H1 (cell line): ENCODE measurements at regions not wholly inside any gene's neighbourhood (a gene's known extent, or its start where the extent isn't known, plus 50 kb on each side); places are given as distances from the start of the nearest gene placed in this dataset.

Experiments
- CTCF ChIA-PET: fragments of 300-600 bp; sonication (Branson Sonifier 250); formaldehyde crosslinking; loops from one replicate; lab custom pipeline; 2021; ENCODE audit not compliant: partially characterized antibody; lab: Charles Lee
- POLR2A ChIA-PET: fragments of 300-600 bp; sonication (Branson Sonifier 250); formaldehyde crosslinking; loops from one replicate; lab custom pipeline; 2021; ENCODE audit warnings: inconsistent platforms; ENCODE audit not compliant: partially characterized antibody; lab: Charles Lee
- DNase-seq, 2 experiments: peaks; one replicate each; pipeline versions ENCODE4 v3.0.0 to v3.0.0-alpha.2; 2010 to 2022; ENCODE audit warnings: low spot score in 2 of 2, low read depth in 1 of 2, mixed read lengths in 1 of 2
- FAIRE-seq: peaks from 2 replicates; lab custom pipeline; 2011; peaks lifted over from hg19 to GRCh38; lab: Jason Lieb, UNC
- H2AFZ ChIP-seq: 2 replicates; pipeline ENCODE4 v1.8.1; 2012; ENCODE audit warnings: low read length, inconsistent platforms
- H2AK5ac ChIP-seq: 2 replicates; pipeline ENCODE4 v1.6.1; 2013; ENCODE audit warnings: low read depth, low read length
- H2BK120ac ChIP-seq: replicated peaks from 2 replicates; pipeline ENCODE3; 2013; ENCODE audit warnings: low read depth, low read length, inconsistent platforms
- H2BK12ac ChIP-seq: 2 replicates; pipeline ENCODE4 v1.6.1; 2013; ENCODE audit warnings: low read depth, low read length
- H2BK15ac ChIP-seq: 2 replicates; pipeline ENCODE4 v1.6.1; 2013; ENCODE audit warnings: low read length
- H2BK20ac ChIP-seq: 2 replicates; pipeline ENCODE4 v1.6.1; 2013; ENCODE audit warnings: low read length
- H2BK5ac ChIP-seq: 2 replicates; pipeline ENCODE4 v1.6.1; 2013; ENCODE audit warnings: low read depth, low read length
- H3K14ac ChIP-seq: 2 replicates; pipeline ENCODE4 v1.6.1; 2013; ENCODE audit warnings: inconsistent platforms; ENCODE audit not compliant: insufficient read length
- H3K18ac ChIP-seq: 2 replicates; pipeline ENCODE4 v1.6.1; 2013; ENCODE audit warnings: low read length; ENCODE audit errors: extremely low read depth
- H3K23ac ChIP-seq: 2 replicates; pipeline ENCODE4 v1.6.1; 2013; ENCODE audit warnings: inconsistent platforms; ENCODE audit not compliant: insufficient read length
- H3K23me2 ChIP-seq: 2 replicates; pipeline ENCODE4 v1.6.1; 2013; ENCODE audit warnings: low read depth, low read length
- H3K27ac ChIP-seq: 2 replicates; pipeline ENCODE4 v1.6.1; 2011; ENCODE audit warnings: low read depth, low read length, inconsistent platforms
- H3K27me3 ChIP-seq, 4 experiments: replicated peaks in 1 of 4; 1 replicate in 1 of 4; 2 replicates in 3 of 4; pipeline versions ENCODE4 v1.6.1 to v1.8.1; 2011 to 2013; ENCODE audit warnings: low read length in 3 of 4, mild to moderate bottlenecking in 3 of 4, inconsistent platforms in 2 of 4, mixed read lengths in 2 of 4, moderate library complexity in 1 of 4; ENCODE audit not compliant: control insufficient read depth in 3 of 4, insufficient read depth in 3 of 4; ENCODE audit errors: extremely low read depth in 1 of 4
- H3K36me3 ChIP-seq, 4 experiments: 2 replicates each; pipeline versions ENCODE4 v1.6.1 to v1.8.1; 2011 to 2013; ENCODE audit warnings: mild to moderate bottlenecking in 4 of 4, low read length in 3 of 4, moderate library complexity in 2 of 4, control low read depth in 1 of 4, inconsistent platforms in 1 of 4; ENCODE audit not compliant: insufficient read depth in 4 of 4, control insufficient read depth in 2 of 4
- H3K4ac ChIP-seq: replicated peaks from 2 replicates; pipeline ENCODE3; 2013; ENCODE audit warnings: low read length, low read depth, mixed read lengths, inconsistent platforms; ENCODE audit not compliant: insufficient read length
- H3K4me1 ChIP-seq, 4 experiments: replicated peaks in 1 of 4; 1 replicate in 1 of 4; 2 replicates in 3 of 4; pipeline versions ENCODE4 v1.6.1 to v1.8.1; 2011 to 2013; ENCODE audit warnings: low read length in 3 of 4, inconsistent platforms in 2 of 4, mixed read lengths in 1 of 4; ENCODE audit not compliant: insufficient read depth in 4 of 4, control insufficient read depth in 3 of 4
- H3K4me2 ChIP-seq, 2 experiments: 2 replicates each; pipeline versions ENCODE4 v1.6.1 to v1.8.1; 2011 to 2013; ENCODE audit warnings: low read depth in 2 of 2, low read length in 2 of 2, control low read depth in 1 of 2, inconsistent platforms in 1 of 2, mild to moderate bottlenecking in 1 of 2; ENCODE audit not compliant: insufficient read depth in 1 of 2
- H3K4me3 ChIP-seq, 4 experiments: fragments of 200-600, 300-600 bp in 1 of 4; sonication (generic), shearing (Covaris generic), sonication (Bioruptor Twin) in 1 of 4; 2 replicates each; pipeline versions ENCODE4 v1.5.1 to v1.8.1; 2011 to 2016; ENCODE audit warnings: low read length in 4 of 4, low read depth in 3 of 4, control low read depth in 2 of 4, inconsistent platforms in 2 of 4, mild to moderate bottlenecking in 2 of 4, mixed read lengths in 1 of 4, moderate library complexity in 1 of 4; ENCODE audit not compliant: insufficient read depth in 2 of 4; ENCODE audit errors: extremely low read depth in 1 of 4
- H3K56ac ChIP-seq: replicated peaks from 2 replicates; pipeline ENCODE3; 2013; ENCODE audit warnings: low read depth, mild to moderate bottlenecking, mixed read lengths, low read length, inconsistent platforms; ENCODE audit not compliant: insufficient read length
- H3K79me1 ChIP-seq: 2 replicates; pipeline ENCODE4 v1.6.1; 2013; ENCODE audit warnings: low read depth, low read length, control low read depth
- H3K79me2 ChIP-seq, 2 experiments: 2 replicates each; pipeline versions ENCODE4 v1.6.1 to v1.8.1; 2012 to 2013; ENCODE audit warnings: low read length in 2 of 2, mild to moderate bottlenecking in 2 of 2, inconsistent platforms in 1 of 2; ENCODE audit not compliant: insufficient read depth in 2 of 2, control insufficient read depth in 1 of 2
- H3K9ac ChIP-seq, 4 experiments: replicated peaks in 1 of 4; 1 replicate in 1 of 4; 2 replicates in 3 of 4; pipeline versions ENCODE4 v1.6.1 to v1.8.1; 2011 to 2013; ENCODE audit warnings: low read depth in 3 of 4, low read length in 3 of 4, control low read depth in 2 of 4, mild to moderate bottlenecking in 2 of 4, moderate library complexity in 2 of 4, inconsistent platforms in 1 of 4; ENCODE audit errors: extremely low read depth in 1 of 4
- H3K9me3 ChIP-seq, 2 experiments: 2 replicates each; pipeline versions ENCODE4 v1.6.1 to v1.8.1; 2012 to 2013; ENCODE audit warnings: mild to moderate bottlenecking in 2 of 2, moderate library complexity in 2 of 2, control low read depth in 1 of 2, inconsistent platforms in 1 of 2, low read depth in 1 of 2, low read length in 1 of 2, mixed read lengths in 1 of 2; ENCODE audit not compliant: insufficient read depth in 2 of 2
- H4K20me1 ChIP-seq, 2 experiments: replicated peaks in 1 of 2; 2 replicates each; pipeline versions ENCODE3 to v1.8.1; 2011 to 2013; ENCODE audit warnings: inconsistent platforms in 2 of 2, low read length in 2 of 2, mild to moderate bottlenecking in 1 of 2; ENCODE audit not compliant: insufficient read depth in 2 of 2, control insufficient read depth in 1 of 2
- H4K5ac ChIP-seq: 2 replicates; pipeline ENCODE4 v1.6.1; 2013; ENCODE audit warnings: low read length, low read depth, mixed read lengths, inconsistent platforms; ENCODE audit not compliant: insufficient read length
- H4K8ac ChIP-seq: 2 replicates; pipeline ENCODE4 v1.8.0; 2013; ENCODE audit warnings: mild to moderate bottlenecking, moderate library complexity, low read length, inconsistent platforms; ENCODE audit not compliant: insufficient read depth; ENCODE audit errors: extremely low read depth
- H4K91ac ChIP-seq: replicated peaks from 2 replicates; pipeline ENCODE3; 2013; ENCODE audit warnings: low read length, mixed read lengths, inconsistent platforms; ENCODE audit not compliant: insufficient read length
- BACH1 ChIP-seq: IDR thresholded peaks from 2 replicates; pipeline ENCODE4 v1.6.1; 2012; ENCODE audit warnings: low read length, improper control_type of control experiment
- CBX5 ChIP-seq: fragments of 300-800, 300-1000 bp; sonication (generic); IDR thresholded peaks from 2 replicates; pipeline ENCODE4 v1.7.1; 2016; ENCODE audit warnings: antibody characterized with exemption, low read length, low read depth
- MAX ChIP-seq: IDR thresholded peaks from 2 replicates; pipeline ENCODE4 v1.6.1; 2012; ENCODE audit warnings: inconsistent platforms
- POU5F1 ChIP-seq: IDR thresholded peaks from 2 replicates; pipeline ENCODE4 v1.6.1; 2011; ENCODE audit warnings: low read depth, mild to moderate bottlenecking, low read length, moderate library complexity
- USF2 ChIP-seq: IDR thresholded peaks from 2 replicates; pipeline ENCODE4 v1.6.1; 2011; ENCODE audit warnings: low read length, improper control_type of control experiment
- YY1 ChIP-seq: IDR thresholded peaks from 2 replicates; pipeline ENCODE4 v1.6.1; 2011; ENCODE audit warnings: low read depth, mild to moderate bottlenecking, low read length
- ZNF274 ChIP-seq: IDR thresholded peaks from 2 replicates; pipeline ENCODE4 v1.7.0; 2012; ENCODE audit warnings: low read length, borderline replicate concordance; ENCODE audit errors: extremely low read depth
- WGBS, 2 experiments: shearing (Covaris generic) in 1 of 2; methylation state at CpG; one replicate each; pipeline versions ENCODE4 v1.1.6 to v1.1.7; 2013 to 2015; ENCODE audit warnings: low lambda C conversion rate in 2 of 2, mixed read lengths in 2 of 2, inconsistent platforms in 1 of 2, low coverage in 1 of 2, missing lambda C conversion rate in 1 of 2; ENCODE audit not compliant: insufficient replicate concordance in 2 of 2, insufficient coverage in 1 of 2, insufficient read length in 1 of 2; ENCODE audit errors: extremely low coverage in 1 of 2, missing lambda C conversion rate in 1 of 2; 5-methylcytosine and 5-hydroxymethylcytosine counted together

- no peaks in the 10 kb centered on the region for H3K79me2 ChIP-seq
- no peak overlapping the region for H3K4me2 ChIP-seq
- no peaks in the 10 kb centered on the region for H3K79me1 ChIP-seq
- no peak overlapping the region for H3K56ac ChIP-seq
- H2AFZ ChIP-seq: no peak overlapping the region
- no peak overlapping the region for H3K27ac ChIP-seq
- no peak overlapping the region for H4K5ac ChIP-seq
- POLR2A ChIA-PET: no interaction called here
- no peak overlapping the region for H4K8ac ChIP-seq
- no peaks in the 10 kb centered on the region for H3K23me2 ChIP-seq
- no peak for TF ChIP-seq POU5F1
- TF ChIP-seq BACH1: no peak
- no peak for TF ChIP-seq YY1
- no peak for TF ChIP-seq CBX5
- no peak for TF ChIP-seq MAX
- no peak for TF ChIP-seq ZNF274
- TF ChIP-seq USF2: no peak
- DNase-seq: no peak
- H2BK120ac ChIP-seq: no peak overlapping the region
- H4K91ac ChIP-seq: no peak overlapping the region
- no peaks in the 10 kb centered on the region for H4K20me1 ChIP-seq
- H3K14ac ChIP-seq: no peak overlapping the region
- H3K9ac ChIP-seq: no peak overlapping the region
- H2AK5ac ChIP-seq: no peak overlapping the region
- H3K27me3 ChIP-seq: no peaks in the 10 kb centered on the region
- no peak for FAIRE-seq
- H2BK12ac ChIP-seq: no peak overlapping the region
- no peak overlapping the region for H3K4me3 ChIP-seq
- H3K4ac ChIP-seq: no peak overlapping the region
- H3K4me1 ChIP-seq: no peaks in the 10 kb centered on the region
- H3K36me3 ChIP-seq: no peaks in the 10 kb centered on the region
- H2BK20ac ChIP-seq: no peak overlapping the region
- peaks cover 74 to 77% of the 10 kb centered on the region in 2 experiments for H3K9me3 ChIP-seq
- no peak overlapping the region for H3K18ac ChIP-seq
- no peak overlapping the region for H3K23ac ChIP-seq
- H2BK15ac ChIP-seq: no peak overlapping the region
- 71% methylated on average over 2 of the region's 2 CpGs; no CpG with 5 or more reads in 1 of the 2 experiments for WGBS, 2 experiments
- CTCF ChIA-PET: interaction anchor here (1.5 kb wide), 1 partner anchor 241 kb away, joined by 3 read pairs; no protein-coding TSS in a partner anchor
- no peak overlapping the region for H2BK5ac ChIP-seq
These were observed 245.5 kb downstream of the FNDC1 start for GRCh38 chr6:159414711-159415110.
